Testis (tissue), 2 donors: ENCODE measurements at regions not wholly inside any gene's neighbourhood (a gene's known extent, or its start where the extent isn't known, plus 50 kb on each side); places are given as distances from the start of the nearest gene placed in this dataset.
A peak's percentile ranks its signal among the peaks of the same experiment; 100 is the strongest.

Experiments used
- DNase-seq: peaks from one replicate; pipeline ENCODE4 v3.0.0-alpha.2; 2019
- H3K27ac ChIP-seq, 2 donors: fragments of 200-600 bp; sonication (generic); one replicate each; pipeline ENCODE4 v1.5.1; 2019
- H3K27me3 ChIP-seq: fragments of 200-600 bp; sonication (generic); one replicate; pipeline ENCODE4 v1.5.1; 2019
- H3K36me3 ChIP-seq: fragments of 200-600 bp; sonication (generic); one replicate; pipeline ENCODE4 v1.5.1; 2017; ENCODE audit warnings: low read depth; ENCODE audit errors: missing control alignments
- H3K4me1 ChIP-seq: fragments of 200-600 bp; sonication (generic); one replicate; pipeline ENCODE4 v1.5.1; 2019
- H3K4me3 ChIP-seq, 2 donors: fragments of 200-600 bp; sonication (generic); one replicate each; pipeline ENCODE4 v1.5.1; 2017 to 2019
- H3K9me3 ChIP-seq: fragments of 200-600 bp; sonication (generic); one replicate; pipeline ENCODE4 v1.5.1; 2017
- POLR2A ChIP-seq: fragments of 450-650 bp; IDR thresholded peaks from one replicate; pipeline ENCODE4 v1.6.1; 2017; ENCODE audit warnings: antibody characterized with exemption, mild to moderate bottlenecking, moderate library complexity
- WGBS, 2 donors: methylation state at CpG; one replicate each; pipeline ENCODE4 v1.1.5; 2018; 5-methylcytosine and 5-hydroxymethylcytosine counted together
- intact Hi-C: fragments of 100-400 bp; cut with DNase I; formaldehyde crosslinking; loops from one replicate; pipeline ENCODE4 v1.15.1; 2023; ENCODE audit warnings: low total_unique reads
- TF ChIP-seq, protein P1 (sequence below), 3 experiments: fragments of 450-650 bp in 2 of 3; fragments of 200-600 bp in 1 of 3; sonication (generic) in 1 of 3; IDR thresholded peaks; one replicate each; pipeline ENCODE4 v1.5.1; 2016 to 2019; ENCODE audit warnings: antibody characterized with exemption in 3 of 3, mild to moderate bottlenecking in 2 of 3, moderate library complexity in 1 of 3

GRCh38 chr10:10821926-10822325 lies 195.7 kb upstream of the CELF2 start:
- H3K36me3 ChIP-seq: no peaks in the 10 kb centered on the region
- no peak for TF ChIP-seq POLR2A
- TF ChIP-seq, protein P1, sequence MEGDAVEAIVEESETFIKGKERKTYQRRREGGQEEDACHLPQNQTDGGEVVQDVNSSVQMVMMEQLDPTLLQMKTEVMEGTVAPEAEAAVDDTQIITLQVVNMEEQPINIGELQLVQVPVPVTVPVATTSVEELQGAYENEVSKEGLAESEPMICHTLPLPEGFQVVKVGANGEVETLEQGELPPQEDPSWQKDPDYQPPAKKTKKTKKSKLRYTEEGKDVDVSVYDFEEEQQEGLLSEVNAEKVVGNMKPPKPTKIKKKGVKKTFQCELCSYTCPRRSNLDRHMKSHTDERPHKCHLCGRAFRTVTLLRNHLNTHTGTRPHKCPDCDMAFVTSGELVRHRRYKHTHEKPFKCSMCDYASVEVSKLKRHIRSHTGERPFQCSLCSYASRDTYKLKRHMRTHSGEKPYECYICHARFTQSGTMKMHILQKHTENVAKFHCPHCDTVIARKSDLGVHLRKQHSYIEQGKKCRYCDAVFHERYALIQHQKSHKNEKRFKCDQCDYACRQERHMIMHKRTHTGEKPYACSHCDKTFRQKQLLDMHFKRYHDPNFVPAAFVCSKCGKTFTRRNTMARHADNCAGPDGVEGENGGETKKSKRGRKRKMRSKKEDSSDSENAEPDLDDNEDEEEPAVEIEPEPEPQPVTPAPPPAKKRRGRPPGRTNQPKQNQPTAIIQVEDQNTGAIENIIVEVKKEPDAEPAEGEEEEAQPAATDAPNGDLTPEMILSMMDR (IDR thresholded peaks at IDR 0.05): no peak
- DNase-seq: no peak
- no peak overlapping the region for H3K27ac ChIP-seq
- no peak overlapping the region for H3K4me3 ChIP-seq
- 64 to 65% methylated on average over 6 of the region's 6 CpGs for WGBS, 2 donors
- no peaks in the 10 kb centered on the region for H3K27me3 ChIP-seq
- intact Hi-C loops: no loop called here
- H3K4me1 ChIP-seq: peaks cover 7% of the 10 kb centered on the region
- H3K9me3 ChIP-seq: no peaks in the 10 kb centered on the region

- Histone ChIP-seq H3K4me1 (peaks cover 7% of the 10 kb centered on the region), H3K36me3 (no peaks in the 10 kb centered on the region), H3K9me3 (no peaks in the 10 kb centered on the region), H3K4me3 (no peak overlapping the region), H3K27ac (peak overlapping the region in 1 of 2 donors; percentile 37), H3K27me3 (no peaks in the 10 kb centered on the region)
- intact Hi-C loops: no loop called here
- DNase-seq: peak; percentile 51
- 38 to 39% methylated on average over 8 of the region's 8 CpGs for WGBS, 2 donors
- no peak for TF ChIP-seq POLR2A
- TF ChIP-seq, protein P1 (IDR thresholded peaks at IDR 0.05): no peak
These were observed 193.0 kb upstream of the CELF2 start for GRCh38 chr10:10824591-10825148.

- Histone ChIP-seq H3K4me3 (no peak overlapping the region), H3K27me3 (no peaks in the 10 kb centered on the region), H3K36me3 (no peaks in the 10 kb centered on the region), H3K9me3 (no peaks in the 10 kb centered on the region), H3K4me1 (peaks cover 7% of the 10 kb centered on the region), H3K27ac (no peak overlapping the region)
- intact Hi-C loops: no loop called here
- WGBS, 2 donors: 67 to 93% methylated on average over 1 of the region's 1 CpG
- TF ChIP-seq POLR2A: no peak
- TF ChIP-seq, protein P1 (IDR thresholded peaks at IDR 0.05): no peak
- DNase-seq: no peak
These were observed 191.5 kb upstream of the CELF2 start for GRCh38 chr10:10826125-10826524.

DNA sequence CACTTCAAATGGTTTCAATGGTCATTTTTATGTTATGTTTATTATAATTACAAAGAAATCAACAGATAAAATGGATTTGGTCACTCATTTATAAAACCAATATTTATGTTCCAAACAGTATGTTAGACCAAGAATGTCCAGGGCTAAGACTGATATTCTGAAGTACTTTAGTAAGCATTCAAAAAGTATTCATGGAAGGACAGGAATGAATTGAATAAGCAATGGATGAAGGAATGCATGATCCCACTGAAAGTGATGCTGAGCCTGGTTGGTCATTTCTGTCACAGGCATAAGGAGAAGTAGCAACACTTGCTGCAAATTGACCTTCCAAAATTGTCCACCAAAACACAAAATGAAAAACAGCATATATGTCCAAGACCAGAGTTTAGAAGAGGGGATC lies 189.0 kb upstream of the CELF2 start:
- intact Hi-C loops: no loop called here
- H3K4me3 ChIP-seq: no peak overlapping the region
- no peaks in the 10 kb centered on the region for H3K4me1 ChIP-seq
- no peaks in the 10 kb centered on the region for H3K27me3 ChIP-seq
- no peaks in the 10 kb centered on the region for H3K9me3 ChIP-seq
- no peak overlapping the region for H3K27ac ChIP-seq
- H3K36me3 ChIP-seq: no peaks in the 10 kb centered on the region
- TF ChIP-seq, protein P1 (IDR thresholded peaks at IDR 0.05): no peak
- TF ChIP-seq POLR2A: no peak
- DNase-seq: no peak

DNA sequence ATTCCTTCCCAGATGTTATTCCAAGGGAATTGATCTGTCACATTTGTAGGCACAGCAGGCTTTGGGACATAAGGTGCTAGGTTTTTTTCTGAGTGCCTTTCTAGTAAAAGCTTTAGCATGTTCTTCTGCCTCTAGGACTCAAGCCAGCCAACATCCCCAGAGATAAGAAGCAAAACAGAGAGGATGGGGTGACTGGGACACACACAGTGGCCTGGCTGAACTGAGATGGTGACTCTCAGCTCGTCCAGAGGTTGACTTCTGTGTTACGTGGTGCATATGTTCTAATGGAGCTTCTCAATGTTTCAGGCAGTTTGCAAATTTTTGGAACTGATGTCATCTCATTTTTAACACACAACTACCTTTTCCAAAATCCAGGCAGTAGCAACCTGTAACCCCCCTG lies 188.1 kb upstream of the CELF2 start:
- no peak for DNase-seq
- Histone ChIP-seq H3K9me3 (no peaks in the 10 kb centered on the region), H3K36me3 (no peaks in the 10 kb centered on the region), H3K4me1 (no peaks in the 10 kb centered on the region), H3K27ac (no peak overlapping the region), H3K4me3 (no peak overlapping the region), H3K27me3 (no peaks in the 10 kb centered on the region)
- intact Hi-C loops: no loop called here
- TF ChIP-seq, protein P1 (IDR thresholded peaks at IDR 0.05): no peak
- TF ChIP-seq POLR2A: no peak
- 69 to 72% methylated on average over 2 of the region's 2 CpGs for WGBS, 2 donors
